ENCODE measurements at regions not wholly inside any gene's neighbourhood (a gene's known extent, or its start where the extent isn't known, plus 50 kb on each side); places are given as distances from the start of the nearest gene placed in this dataset.

DNA sequence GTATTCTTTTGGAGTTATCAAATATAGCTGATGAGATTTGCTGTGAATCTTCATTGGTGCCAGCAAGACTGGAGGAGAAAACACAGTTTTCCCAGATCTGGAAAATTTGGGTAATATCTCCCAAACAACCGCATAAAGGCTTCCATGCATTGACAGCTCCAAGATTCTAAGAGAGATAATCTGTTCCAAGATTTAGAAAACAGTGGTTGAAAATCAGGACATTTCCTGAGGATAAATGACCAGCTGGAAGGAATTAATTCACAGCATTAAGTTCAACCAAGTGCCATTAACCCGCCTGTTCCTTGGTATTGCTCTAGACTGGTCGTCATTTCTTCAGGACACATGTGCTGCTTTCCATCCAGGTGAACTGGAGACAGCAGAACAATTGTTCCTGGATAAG is 147.9 kb upstream of the PRICKLE1 start:
- POLR2A ChIA-PET = no interaction called here

More for the DNA sequence above, 147.9 kb upstream of the PRICKLE1 start:
- ATAC-seq (no peak), FAIRE-seq (no peak), DNase-seq (ENCODE audit: low read depth, low spot score) (no peak)
- intact Hi-C loops (cut with micrococcal nuclease; ENCODE audit: unreplicated experiment) = no loop called here
- no peak overlapping the region for H3K9ac ChIP-seq (ENCODE audit: control insufficient read depth, insufficient read depth, low read length)
- BruUV-seq (replicated peaks) = no TSS peak
- no peaks in the 10 kb centered on the region; a peak in 1 of 4 replicates for H3K27me3 ChIP-seq (replicated peaks in 1 of 2; ENCODE audit: control insufficient read depth in 2 of 2, insufficient read depth in 2 of 2, low read length in 1 of 2)
- SMC1A ChIA-PET (ENCODE audit: uncharacterized antibody, unreplicated experiment) = no interaction called here
- CTCF ChIA-PET = no interaction called here
- no peak overlapping the region for H3K4me2 ChIP-seq (ENCODE audit: control insufficient read depth, insufficient read depth)
- H4K20me1 ChIP-seq (ENCODE audit: control insufficient read depth, insufficient read depth) = no peaks in the 10 kb centered on the region
- H3K4me3 ChIP-seq = no peak overlapping the region
- H3K36me3 ChIP-seq (ENCODE audit: control insufficient read depth in 2 of 2, insufficient read depth in 2 of 2, low read length in 1 of 2) = no peaks in the 10 kb centered on the region
- TF ChIP-seq ZNF274 (IDR thresholded peaks at IDR 0.05; ENCODE audit: insufficient read depth, insufficient read length) (no peak), MTA3 (IDR thresholded peaks at IDR 0.05; ENCODE audit: borderline replicate concordance, low read length) (no peak), STAT1 (conservative IDR thresholded peaks at IDR 0.05) (no peak), TCF7 (IDR thresholded peaks at IDR 0.05; ENCODE audit: borderline replicate concordance) (no peak), SKIL (IDR thresholded peaks at IDR 0.05; ENCODE audit: low read depth, poor library complexity, severe bottlenecking) (no peak), POU2F2 (IDR thresholded peaks at IDR 0.05; ENCODE audit: borderline replicate concordance, low read depth, low read length) (no peak), GATAD2B (conservative IDR thresholded peaks at IDR 0.05; ENCODE audit: low read depth) (no peak), GABPA (IDR thresholded peaks at IDR 0.05; ENCODE audit: low read depth) (no peak), MXI1 (IDR thresholded peaks at IDR 0.05; ENCODE audit: low read depth, low read length) (no peak), SRF (IDR thresholded peaks at IDR 0.05; ENCODE audit: low read depth in 2 of 2, low read length in 2 of 2) (no peak), EGR1 (IDR thresholded peaks at IDR 0.05; ENCODE audit: borderline replicate concordance in 1 of 2, low read depth in 2 of 2, low read length in 2 of 2) (no peak), HDAC2 (IDR thresholded peaks at IDR 0.05) (no peak), RFX5 (IDR thresholded peaks at IDR 0.05; ENCODE audit: low read depth, low read length) (no peak), TCF3 (IDR thresholded peaks at IDR 0.05; ENCODE audit: borderline replicate concordance, insufficient read depth, low read depth, low read length) (no peak), POLR2A (IDR thresholded peaks at IDR 0.05; ENCODE audit: low read depth, low read length) (no peak), BHLHE40 (IDR thresholded peaks at IDR 0.05; ENCODE audit: borderline replicate concordance in 1 of 2, low read depth in 2 of 2, low read length in 1 of 2) (no peak)
- TF ChIP-seq, protein P1, sequence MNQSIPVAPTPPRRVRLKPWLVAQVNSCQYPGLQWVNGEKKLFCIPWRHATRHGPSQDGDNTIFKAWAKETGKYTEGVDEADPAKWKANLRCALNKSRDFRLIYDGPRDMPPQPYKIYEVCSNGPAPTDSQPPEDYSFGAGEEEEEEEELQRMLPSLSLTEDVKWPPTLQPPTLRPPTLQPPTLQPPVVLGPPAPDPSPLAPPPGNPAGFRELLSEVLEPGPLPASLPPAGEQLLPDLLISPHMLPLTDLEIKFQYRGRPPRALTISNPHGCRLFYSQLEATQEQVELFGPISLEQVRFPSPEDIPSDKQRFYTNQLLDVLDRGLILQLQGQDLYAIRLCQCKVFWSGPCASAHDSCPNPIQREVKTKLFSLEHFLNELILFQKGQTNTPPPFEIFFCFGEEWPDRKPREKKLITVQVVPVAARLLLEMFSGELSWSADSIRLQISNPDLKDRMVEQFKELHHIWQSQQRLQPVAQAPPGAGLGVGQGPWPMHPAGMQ (IDR thresholded peaks at IDR 0.05; ENCODE audit: borderline replicate concordance) = no peak
- H3K4me1 ChIP-seq (ENCODE audit: control insufficient read depth, insufficient read depth, low read length) = no peaks in the 10 kb centered on the region
- no peak overlapping the region for H2AFZ ChIP-seq (ENCODE audit: control insufficient read depth, low read depth, low read length)
- WGBS (ENCODE audit: insufficient coverage, insufficient replicate concordance, low lambda C conversion rate, missing lambda C conversion rate) = 39% methylated on average over 3 of the region's 3 CpGs
- H3K79me2 ChIP-seq (ENCODE audit: control insufficient read depth, insufficient read depth, low read length) = no peaks in the 10 kb centered on the region
- RAD21 ChIA-PET (ENCODE audit: unreplicated experiment) = no interaction called here
- H3K27ac ChIP-seq (ENCODE audit: control insufficient read depth, insufficient read depth) = no peak overlapping the region
- no peaks in the 10 kb centered on the region for H3K9me3 ChIP-seq (replicated peaks; ENCODE audit: control insufficient read depth, insufficient read depth, low read length)
- in situ Hi-C loops (cut with MboI) = no loop called here

Data from GM12878 (cell line).